CD14-positive monocyte (primary cell): ENCODE measurements at regions not wholly inside any gene's neighbourhood (a gene's known extent, or its start where the extent isn't known, plus 50 kb on each side); places are given as distances from the start of the nearest gene placed in this dataset.

Experiments
- DNase-seq, 3 donors: peaks; one replicate each; pipeline ENCODE4 v3.0.0-alpha.2; 2011 to 2022
- H2AFZ ChIP-seq: 2 replicates; pipeline ENCODE4 v1.6.0; 2012; ENCODE audit warnings: mild to moderate bottlenecking, low read depth, low read length, inconsistent platforms; ENCODE audit not compliant: insufficient read depth, poor library complexity, severe bottlenecking
- H3K27ac ChIP-seq, 2 donors: 1 replicate in 1 of 2; 2 replicates in 1 of 2; pipeline ENCODE4 v1.5.1; 2012 to 2013; ENCODE audit warnings: low read length in 2 of 2, control low read depth in 1 of 2, inconsistent platforms in 1 of 2, low read depth in 1 of 2, mild to moderate bottlenecking in 1 of 2
- H3K27me3 ChIP-seq, 2 donors: one replicate each; pipeline versions ENCODE4 v1.6.0 to v1.6.1; 2011 to 2013; ENCODE audit warnings: low read length in 2 of 2; ENCODE audit not compliant: control insufficient read depth in 2 of 2, insufficient read depth in 2 of 2
- H3K36me3 ChIP-seq, 2 donors: replicated peaks in 1 of 2; 1 replicate in 1 of 2; 2 replicates in 1 of 2; pipeline versions ENCODE4 v1.5.1 to v1.6.1; 2012 to 2013; ENCODE audit warnings: low read length in 2 of 2, control low read depth in 1 of 2, inconsistent platforms in 1 of 2, mild to moderate bottlenecking in 1 of 2; ENCODE audit not compliant: insufficient read depth in 2 of 2, control insufficient read depth in 1 of 2
- H3K4me1 ChIP-seq, 2 donors: 1 replicate in 1 of 2; 2 replicates in 1 of 2; pipeline versions ENCODE4 v1.5.1 to v1.6.1; 2012 to 2013; ENCODE audit warnings: low read length in 2 of 2, control low read depth in 1 of 2, inconsistent platforms in 1 of 2, mild to moderate bottlenecking in 1 of 2, moderate library complexity in 1 of 2; ENCODE audit not compliant: insufficient read depth in 2 of 2, control insufficient read depth in 1 of 2
- H3K4me2 ChIP-seq: replicated peaks from 2 replicates; pipeline ENCODE3; 2012; ENCODE audit warnings: low read length, moderate library complexity, mild to moderate bottlenecking; ENCODE audit not compliant: poor library complexity, severe bottlenecking; ENCODE audit errors: extremely low read depth
- H3K4me3 ChIP-seq, 3 experiments: fragments of 200-600 bp in 1 of 3; sonication (generic) in 1 of 3; replicated peaks in 1 of 3; 1 replicate in 2 of 3; 2 replicates in 1 of 3; pipeline ENCODE4 v1.5.1; 2011 to 2013; ENCODE audit warnings: low read length in 3 of 3, mild to moderate bottlenecking in 3 of 3, control low read depth in 2 of 3, low read depth in 2 of 3, inconsistent platforms in 1 of 3, moderate library complexity in 1 of 3
- H3K79me2 ChIP-seq: 2 replicates; pipeline ENCODE4 v1.6.0; 2012; ENCODE audit warnings: mild to moderate bottlenecking, control low read depth, inconsistent platforms, low read length, moderate library complexity; ENCODE audit not compliant: insufficient read depth
- H3K9ac ChIP-seq: 2 replicates; pipeline ENCODE4 v1.6.0; 2017; ENCODE audit warnings: low read length, mild to moderate bottlenecking; ENCODE audit not compliant: insufficient read depth, poor library complexity, severe bottlenecking
- H3K9me3 ChIP-seq, 2 donors: replicated peaks in 1 of 2; 1 replicate in 1 of 2; 2 replicates in 1 of 2; pipeline versions ENCODE4 v1.5.1 to v1.6.1; 2012 to 2013; ENCODE audit warnings: low read length in 2 of 2, control low read depth in 1 of 2; ENCODE audit not compliant: control insufficient read depth in 1 of 2, insufficient read depth in 1 of 2
- H4K20me1 ChIP-seq: 2 replicates; pipeline ENCODE4 v1.6.0; 2012; ENCODE audit warnings: mild to moderate bottlenecking, low read length, control low read depth, moderate library complexity; ENCODE audit not compliant: insufficient read depth
- H3K27ac Mint-ChIP-seq, 7 donors: one replicate each; pipeline ENCODE4 v1.8.0; 2020; ENCODE audit warnings: mild to moderate bottlenecking in 7 of 7, mixed read lengths in 7 of 7, moderate library complexity in 6 of 7, inconsistent platforms in 2 of 7
- H3K27me3 Mint-ChIP-seq, 3 donors: one replicate each; pipeline ENCODE4 v1.8.0; 2021 to 2022; ENCODE audit warnings: low read depth in 3 of 3, mild to moderate bottlenecking in 3 of 3, mixed read lengths in 3 of 3, moderate library complexity in 3 of 3, inconsistent platforms in 1 of 3
- H3K36me3 Mint-ChIP-seq, 2 donors: one replicate each; pipeline ENCODE4 v1.8.0; 2020; ENCODE audit warnings: mixed read lengths in 2 of 2, inconsistent platforms in 1 of 2, mild to moderate bottlenecking in 1 of 2
- H3K4me1 Mint-ChIP-seq: one replicate; pipeline ENCODE4 v1.8.0; 2020; ENCODE audit warnings: mild to moderate bottlenecking, mixed read lengths
- H3K4me3 Mint-ChIP-seq, 2 donors: one replicate each; pipeline ENCODE4 v1.8.0; 2020; ENCODE audit warnings: mild to moderate bottlenecking in 2 of 2, mixed read lengths in 2 of 2, moderate library complexity in 1 of 2
- H3K9me3 Mint-ChIP-seq, 7 donors: one replicate each; pipeline ENCODE4 v1.8.0; 2020 to 2022; ENCODE audit warnings: mixed read lengths in 7 of 7, mild to moderate bottlenecking in 6 of 7, moderate library complexity in 6 of 7, inconsistent platforms in 2 of 7
- CTCF ChIP-seq: fragments of 200-600 bp; IDR thresholded peaks from one replicate; pipeline ENCODE4 v1.8.0; 2022; ENCODE audit warnings: antibody characterized with exemption, mild to moderate bottlenecking
- WGBS: methylation state at CpG from one replicate; pipeline ENCODE4 v1.1.5; 2013; ENCODE audit warnings: missing lambda C conversion rate; ENCODE audit not compliant: insufficient coverage; 5-methylcytosine and 5-hydroxymethylcytosine counted together
- intact Hi-C, 2 donors: fragments of 100-400 bp; cut with micrococcal nuclease; formaldehyde crosslinking; loops; one replicate each; pipeline versions ENCODE4 v1.15.0 to v1.15.1; 2023

- Histone ChIP-seq H3K36me3 (no peaks in the 10 kb centered on the region), H3K27me3 (no peaks in the 10 kb centered on the region), H3K4me1 (no peaks in the 10 kb centered on the region), H3K9me3 (peaks cover 0 to 5% of the 10 kb centered on the region in 2 donors), H3K4me3 (no peak overlapping the region), H3K9ac (no peak overlapping the region), H4K20me1 (peaks cover 31% of the 10 kb centered on the region), H3K79me2 (no peaks in the 10 kb centered on the region), H3K4me2 (no peak overlapping the region), H2AFZ (no peak overlapping the region), H3K27ac (no peak overlapping the region)
- Mint-ChIP-seq H3K9me3 (peaks cover 0 to 14% (median 3%) of the 10 kb centered on the region in 7 donors), H3K36me3 (no peaks in the 10 kb centered on the region), H3K4me3 (no peak overlapping the region), H3K27me3 (peaks cover 0 to 7% (median 2%) of the 10 kb centered on the region in 3 donors), H3K27ac (no peak overlapping the region), H3K4me1 (peaks cover 5% of the 10 kb centered on the region)
- no peak for DNase-seq
- intact Hi-C loops, result no loop called here
- 100% methylated on average over 2 of the region's 5 CpGs for WGBS
- TF ChIP-seq CTCF, result no peak
Observed at GRCh38 chrX:10052906-10053625, 85.9 kb downstream of the CLDN34 start.

GRCh38 chrX:10054396-10054795 is 87.2 kb downstream of the CLDN34 start:
- Histone ChIP-seq H3K9ac (no peak overlapping the region), H2AFZ (no peak overlapping the region), H3K79me2 (no peaks in the 10 kb centered on the region), H4K20me1 (peaks cover 25% of the 10 kb centered on the region), H3K4me3 (no peak overlapping the region), H3K4me1 (no peaks in the 10 kb centered on the region), H3K27ac (no peak overlapping the region), H3K36me3 (no peaks in the 10 kb centered on the region), H3K9me3 (peaks cover 0 to 5% of the 10 kb centered on the region in 2 donors), H3K27me3 (no peaks in the 10 kb centered on the region), H3K4me2 (no peak overlapping the region)
- Mint-ChIP-seq H3K4me3 (no peak overlapping the region), H3K9me3 (peaks cover 0 to 14% (median 3%) of the 10 kb centered on the region in 7 donors), H3K27ac (no peak overlapping the region), H3K36me3 (no peaks in the 10 kb centered on the region), H3K4me1 (peaks cover 5% of the 10 kb centered on the region), H3K27me3 (peaks cover 0 to 6% (median 2%) of the 10 kb centered on the region in 3 donors)
- no peak for TF ChIP-seq CTCF
- intact Hi-C loops, result no loop called here
- WGBS, result no CpG with 5 or more reads among the region's 8 CpGs
- DNase-seq, result no peak
